AG09319 (cell line): ENCODE measurements at regions not wholly inside any gene's neighbourhood (a gene's known extent, or its start where the extent isn't known, plus 50 kb on each side); places are given as distances from the start of the nearest gene placed in this dataset.
"Not testable (repeated sequence)": the region's sequence is repeated elsewhere in the genome, so short reads cannot be mapped to it uniquely, and the experiment has no call there.

Source experiments
- DNase-seq: peaks from one replicate; pipeline ENCODE4 v3.0.0-alpha.2; 2010; ENCODE audit warnings: low read depth; ENCODE audit errors: extremely low read depth
- CTCF ChIP-seq: IDR thresholded peaks from 2 replicates; pipeline ENCODE4 v1.5.1; 2011; ENCODE audit warnings: low read depth, mild to moderate bottlenecking, inconsistent platforms, low read length, moderate library complexity

- DNase-seq: no peak
- TF ChIP-seq CTCF: no peak
These were observed 119.8 kb upstream of the EGFLAM start for GRCh38 chr5:38138574-38138973.

- no peak for DNase-seq
- TF ChIP-seq CTCF: no peak
These were observed 122.8 kb upstream of the EGFLAM start for GRCh38 chr5:38135486-38136039.

GRCh38 chr5:38134810-38135209 lies 123.5 kb upstream of the EGFLAM start:
- no peak for DNase-seq
- no peak for TF ChIP-seq CTCF

- not testable (repeated sequence) for DNase-seq
These were observed 124.1 kb upstream of the EGFLAM start for GRCh38 chr5:38134294-38134693.

GRCh38 chr5:38131686-38132085 lies 126.7 kb upstream of the EGFLAM start:
- no peak for DNase-seq
- no peak for TF ChIP-seq CTCF

- DNase-seq: no peak
These were observed 134.0 kb upstream of the EGFLAM start for GRCh38 chr5:38124321-38124720.

GRCh38 chr5:38121420-38121819 lies 136.9 kb upstream of the EGFLAM start:
- TF ChIP-seq CTCF: no peak
- no peak for DNase-seq

More at GRCh38 chr5:38124321-38124720, 134.0 kb upstream of the EGFLAM start:
- TF ChIP-seq CTCF: no peak

- TF ChIP-seq CTCF: no peak
- no peak for DNase-seq
These were observed 138.5 kb upstream of the EGFLAM start for GRCh38 chr5:38119836-38120235.
